ENCODE measurements at regions not wholly inside any gene's neighbourhood (a gene's known extent, or its start where the extent isn't known, plus 50 kb on each side); places are given as distances from the start of the nearest gene placed in this dataset.

- no peak for TF ChIP-seq NUFIP1 (IDR thresholded peaks at IDR 0.05; ENCODE audit: partially characterized antibody)
- no peak for TF ChIP-seq CEBPB (tag; IDR thresholded peaks at IDR 0.05)
- no peak for TF ChIP-seq IFI16 (CRISPR knock-in tag; IDR thresholded peaks at IDR 0.05)
- TF ChIP-seq CHD1 (IDR thresholded peaks at IDR 0.05; ENCODE audit: low read length), result no peak
- no peak for TF ChIP-seq FOXJ2 (tag; IDR thresholded peaks at IDR 0.05)
- TF ChIP-seq ZFP30 (CRISPR knock-in tag; IDR thresholded peaks at IDR 0.05; ENCODE audit: borderline replicate concordance), result no peak
- TF ChIP-seq PYGO2 (tag; IDR thresholded peaks at IDR 0.05), result no peak
- no peak overlapping the region for H3K9ac ChIP-seq (ENCODE audit: insufficient read depth in 1 of 2, low read depth in 2 of 2, low read length in 2 of 2)
- peaks cover 0 to 5% of the 10 kb centered on the region in 2 experiments; a peak in 2 of 5 replicates for H3K27me3 ChIP-seq (ENCODE audit: control insufficient read depth in 2 of 2, insufficient read depth in 2 of 2, low read length in 2 of 2)
- ChIA-PET POLR2A (no interaction called here), CTCF (ENCODE audit: low intra/inter-chr PET ratio) (no interaction called here)
- FAIRE-seq (no peak), ATAC-seq (no peak), DNase-seq (ENCODE audit: extremely low read depth in 1 of 4, low spot score in 3 of 4) (no peak)
- no peaks in the 10 kb centered on the region for H3K79me2 ChIP-seq (ENCODE audit: control insufficient read depth, insufficient read depth, low read length)
- H2AFZ ChIP-seq (ENCODE audit: low read depth, low read length), result no peak overlapping the region
- 0% methylated on average over 1 of the region's 1 CpG for WGBS (ENCODE audit: insufficient coverage, low coverage, missing lambda C conversion rate)
- H3K27ac ChIP-seq (ENCODE audit: extremely low read depth, low read depth, low read length), result no peak overlapping the region
- H3K9me1 ChIP-seq (ENCODE audit: control insufficient read depth, insufficient read depth, low read length), result no peaks in the 10 kb centered on the region
- intact Hi-C loops (cut with micrococcal nuclease), result no loop called here
- no TSS peak for BruUV-seq (replicated peaks)
- no peaks in the 10 kb centered on the region for H4K20me1 ChIP-seq (replicated peaks; ENCODE audit: control insufficient read depth, insufficient read depth, low read length)
- no peaks in the 10 kb centered on the region for H3K36me3 ChIP-seq (ENCODE audit: control insufficient read depth, insufficient read depth, low read length)
- no peak overlapping the region for H3K4me2 ChIP-seq (ENCODE audit: insufficient read depth, low read length)
- in situ Hi-C loops (cut with MboI), result no loop called here
- no peaks in the 10 kb centered on the region for H3K9me3 ChIP-seq (replicated peaks; ENCODE audit: control insufficient read depth, insufficient read depth, low read depth, low read length)
- no peak overlapping the region for H3K4me3 ChIP-seq
- H3K4me1 ChIP-seq (replicated peaks in 1 of 2; ENCODE audit: control insufficient read depth in 2 of 2, insufficient read depth in 2 of 2, low read length in 2 of 2), result no peaks in the 10 kb centered on the region
Observed at GRCh38 chr2:8142461-8142860, 539.4 kb upstream of the ID2 start.

- in situ Hi-C loops (cut with MboI), result no loop called here
- no peaks in the 10 kb centered on the region for H4K20me1 ChIP-seq (replicated peaks; ENCODE audit: control insufficient read depth, insufficient read depth, low read length)
- no peaks in the 10 kb centered on the region for H3K79me2 ChIP-seq (ENCODE audit: control insufficient read depth, insufficient read depth, low read length)
- H3K9ac ChIP-seq (ENCODE audit: insufficient read depth in 1 of 2, low read depth in 2 of 2, low read length in 2 of 2), result no peak overlapping the region
- no peak for ATAC-seq
- no peak overlapping the region for H3K4me3 ChIP-seq
- no peak overlapping the region for H3K4me2 ChIP-seq (ENCODE audit: insufficient read depth, low read length)
- H3K9me3 ChIP-seq (replicated peaks; ENCODE audit: control insufficient read depth, insufficient read depth, low read depth, low read length), result no peaks in the 10 kb centered on the region
- H3K36me3 ChIP-seq (ENCODE audit: control insufficient read depth, insufficient read depth, low read length), result no peaks in the 10 kb centered on the region
- intact Hi-C loops (cut with micrococcal nuclease), result no loop called here
- ChIA-PET POLR2A (no interaction called here), CTCF (ENCODE audit: low intra/inter-chr PET ratio) (no interaction called here)
- TF ChIP-seq HOMEZ (CRISPR knock-in tag; IDR thresholded peaks at IDR 0.05), result no peak
- no peak for TF ChIP-seq MECOM (CRISPR knock-in tag; IDR thresholded peaks at IDR 0.05)
- no peak for TF ChIP-seq PHF8 (IDR thresholded peaks at IDR 0.05; ENCODE audit: borderline replicate concordance, low read length)
- no peak for TF ChIP-seq NFXL1 (CRISPR knock-in tag; IDR thresholded peaks at IDR 0.05)
- no peak for TF ChIP-seq ZC3H11A (IDR thresholded peaks at IDR 0.05; ENCODE audit: low read depth, low read length)
- no peak for TF ChIP-seq C11orf30 (IDR thresholded peaks at IDR 0.05; ENCODE audit: low read depth)
- TF ChIP-seq ZNF324 (CRISPR knock-in tag; IDR thresholded peaks at IDR 0.05), result no peak
- no TSS peak for BruUV-seq (replicated peaks)
- no peak for FAIRE-seq
- no peak for DNase-seq (ENCODE audit: extremely low read depth in 1 of 4, low spot score in 3 of 4)
- no peak overlapping the region for H2AFZ ChIP-seq (ENCODE audit: low read depth, low read length)
- peaks cover 0 to 4% of the 10 kb centered on the region in 2 experiments; a peak in 2 of 5 replicates for H3K27me3 ChIP-seq (ENCODE audit: control insufficient read depth in 2 of 2, insufficient read depth in 2 of 2, low read length in 2 of 2)
- 0% methylated on average over 2 of the region's 2 CpGs for WGBS (ENCODE audit: insufficient coverage, low coverage, missing lambda C conversion rate)
- no peaks in the 10 kb centered on the region for H3K4me1 ChIP-seq (replicated peaks in 1 of 2; ENCODE audit: control insufficient read depth in 2 of 2, insufficient read depth in 2 of 2, low read length in 2 of 2)
- no peak overlapping the region for H3K27ac ChIP-seq (ENCODE audit: extremely low read depth, low read depth, low read length)
- no peaks in the 10 kb centered on the region for H3K9me1 ChIP-seq (ENCODE audit: control insufficient read depth, insufficient read depth, low read length)
Observed at GRCh38 chr2:8144131-8144631, 537.7 kb upstream of the ID2 start.

Data from K562 (cell line).